Fibroblast of lung (primary cell): ENCODE measurements at regions not wholly inside any gene's neighbourhood (a gene's known extent, or its start where the extent isn't known, plus 50 kb on each side); places are given as distances from the start of the nearest gene placed in this dataset.

Experiments
- DNase-seq, 2 donors: peaks; one replicate each; pipeline versions ENCODE4 v3.0.0 to v3.0.0-alpha.2; 2010; ENCODE audit warnings: low read depth in 2 of 2
- H2AFZ ChIP-seq: 2 replicates; pipeline ENCODE4 v1.5.1; 2012; ENCODE audit warnings: low read length, control low read depth, inconsistent platforms
- H3K27ac ChIP-seq: 2 replicates; pipeline ENCODE4 v1.5.1; 2011; ENCODE audit warnings: low read length, control low read depth; ENCODE audit not compliant: insufficient read depth
- H3K27me3 ChIP-seq: 2 replicates; pipeline ENCODE4 v1.5.1; 2011; ENCODE audit warnings: mild to moderate bottlenecking, low read length; ENCODE audit not compliant: control insufficient read depth, insufficient read depth
- H3K36me3 ChIP-seq: 2 replicates; pipeline ENCODE4 v1.5.1; 2011; ENCODE audit warnings: low read length; ENCODE audit not compliant: control insufficient read depth, insufficient read depth
- H3K4me1 ChIP-seq: 2 replicates; pipeline ENCODE4 v1.5.1; 2011; ENCODE audit warnings: low read length; ENCODE audit not compliant: control insufficient read depth, insufficient read depth; ENCODE audit errors: extremely low read depth
- H3K4me2 ChIP-seq: 2 replicates; pipeline ENCODE4 v1.5.1; 2011; ENCODE audit warnings: low read length, control low read depth; ENCODE audit not compliant: insufficient read depth; ENCODE audit errors: extremely low read depth
- H3K4me3 ChIP-seq, 4 experiments: fragments of 200-600 bp in 1 of 4; sonication (generic) in 1 of 4; replicated peaks in 1 of 4; 2 replicates each; pipeline ENCODE4 v1.5.1; 2011 to 2016; ENCODE audit warnings: low read length in 4 of 4, low read depth in 3 of 4, mild to moderate bottlenecking in 3 of 4, control low read depth in 2 of 4, inconsistent platforms in 1 of 4, mixed read lengths in 1 of 4; ENCODE audit not compliant: insufficient read depth in 1 of 4; ENCODE audit errors: control extremely low read depth in 1 of 4
- H3K79me2 ChIP-seq: 2 replicates; pipeline ENCODE4 v1.5.1; 2012; ENCODE audit warnings: mild to moderate bottlenecking, low read length, inconsistent platforms; ENCODE audit not compliant: control insufficient read depth, insufficient read depth
- H3K9ac ChIP-seq: 2 replicates; pipeline ENCODE4 v1.5.1; 2011; ENCODE audit warnings: mild to moderate bottlenecking, low read length, control low read depth; ENCODE audit not compliant: insufficient read depth
- H3K9me3 ChIP-seq: 2 replicates; pipeline ENCODE4 v1.5.1; 2012; ENCODE audit warnings: low read depth, low read length; ENCODE audit not compliant: control insufficient read depth, insufficient read depth
- H4K20me1 ChIP-seq: 2 replicates; pipeline ENCODE4 v1.5.1; 2011; ENCODE audit warnings: low read length; ENCODE audit not compliant: control insufficient read depth, insufficient read depth; ENCODE audit errors: extremely low read depth
- CTCF ChIP-seq, 2 donors: IDR thresholded peaks in 1 of 2; conservative IDR thresholded peaks in 1 of 2; 1 replicate in 1 of 2; 2 replicates in 1 of 2; pipeline ENCODE4 v1.5.1; 2011 to 2012; ENCODE audit warnings: low read length in 2 of 2, control low read depth in 1 of 2, inconsistent platforms in 1 of 2, low read depth in 1 of 2, mild to moderate bottlenecking in 1 of 2
- EZH2 ChIP-seq: IDR thresholded peaks from 2 replicates; pipeline ENCODE4 v1.5.1; 2012; ENCODE audit warnings: low read length, control low read depth, mild to moderate bottlenecking; ENCODE audit errors: missing control alignments

GRCh38 chr1:193674292-193674944 is 488.0 kb upstream of the B3GALT2 start:
- Histone ChIP-seq H3K4me1 (no peaks in the 10 kb centered on the region), H3K27me3 (no peaks in the 10 kb centered on the region), H3K36me3 (no peaks in the 10 kb centered on the region), H3K9me3 (no peaks in the 10 kb centered on the region), H3K27ac (no peak overlapping the region), H2AFZ (no peak overlapping the region), H3K79me2 (no peaks in the 10 kb centered on the region), H3K9ac (no peak overlapping the region), H3K4me2 (no peak overlapping the region), H3K4me3 (no peak overlapping the region), H4K20me1 (no peaks in the 10 kb centered on the region)
- TF ChIP-seq CTCF (conservative IDR thresholded peaks at IDR 0.05 in 1 of 2, IDR thresholded peaks at IDR 0.05 in 1 of 2; ENCODE audit: low read depth in 1 of 2, low read length in 2 of 2), result no peak
- TF ChIP-seq EZH2, result no peak
- DNase-seq, result peak; percentile 15 to 55

GRCh38 chr1:193666485-193667083 is 480.2 kb upstream of the B3GALT2 start:
- Histone ChIP-seq H4K20me1 (no peaks in the 10 kb centered on the region), H3K79me2 (no peaks in the 10 kb centered on the region), H2AFZ (no peak overlapping the region), H3K27me3 (no peaks in the 10 kb centered on the region), H3K4me3 (no peak overlapping the region), H3K27ac (no peak overlapping the region), H3K9ac (no peak overlapping the region), H3K4me1 (no peaks in the 10 kb centered on the region), H3K9me3 (no peaks in the 10 kb centered on the region), H3K4me2 (no peak overlapping the region), H3K36me3 (no peaks in the 10 kb centered on the region)
- TF ChIP-seq EZH2 (no peak), CTCF (conservative IDR thresholded peaks at IDR 0.05 in 1 of 2, IDR thresholded peaks at IDR 0.05 in 1 of 2; ENCODE audit: low read depth in 1 of 2, low read length in 2 of 2) (no peak)
- no peak for DNase-seq

GRCh38 chr1:193663965-193664364 is 477.6 kb upstream of the B3GALT2 start:
- Histone ChIP-seq H3K4me1 (no peaks in the 10 kb centered on the region), H4K20me1 (no peaks in the 10 kb centered on the region), H3K79me2 (no peaks in the 10 kb centered on the region), H2AFZ (no peak overlapping the region), H3K36me3 (no peaks in the 10 kb centered on the region), H3K27ac (no peak overlapping the region), H3K4me2 (no peak overlapping the region), H3K9ac (no peak overlapping the region), H3K4me3 (no peak overlapping the region), H3K9me3 (no peaks in the 10 kb centered on the region), H3K27me3 (no peaks in the 10 kb centered on the region)
- TF ChIP-seq EZH2 (no peak), CTCF (conservative IDR thresholded peaks at IDR 0.05 in 1 of 2, IDR thresholded peaks at IDR 0.05 in 1 of 2; ENCODE audit: low read depth in 1 of 2, low read length in 2 of 2) (no peak)
- DNase-seq, result no peak
